NB4 (cell line): ENCODE measurements at regions not wholly inside any gene's neighbourhood (a gene's known extent, or its start where the extent isn't known, plus 50 kb on each side); places are given as distances from the start of the nearest gene placed in this dataset.

Experiments
- CTCF ChIP-seq: IDR thresholded peaks from one replicate; pipeline ENCODE4 v1.5.1; 2012; ENCODE audit warnings: low read depth, low read length
- POLR2A ChIP-seq: IDR thresholded peaks from 2 replicates; pipeline ENCODE4 v1.6.1; 2011; ENCODE audit warnings: mild to moderate bottlenecking; ENCODE audit not compliant: insufficient read length; ENCODE audit errors: extremely low read depth

- TF ChIP-seq CTCF: no peak
- no peak for TF ChIP-seq POLR2A
These were observed 133.0 kb upstream of the KLF14 start for GRCh38 chr7:130867039-130867438.
